ENCODE measurements at regions not wholly inside any gene's neighbourhood (a gene's known extent, or its start where the extent isn't known, plus 50 kb on each side); places are given as distances from the start of the nearest gene placed in this dataset.

DNA sequence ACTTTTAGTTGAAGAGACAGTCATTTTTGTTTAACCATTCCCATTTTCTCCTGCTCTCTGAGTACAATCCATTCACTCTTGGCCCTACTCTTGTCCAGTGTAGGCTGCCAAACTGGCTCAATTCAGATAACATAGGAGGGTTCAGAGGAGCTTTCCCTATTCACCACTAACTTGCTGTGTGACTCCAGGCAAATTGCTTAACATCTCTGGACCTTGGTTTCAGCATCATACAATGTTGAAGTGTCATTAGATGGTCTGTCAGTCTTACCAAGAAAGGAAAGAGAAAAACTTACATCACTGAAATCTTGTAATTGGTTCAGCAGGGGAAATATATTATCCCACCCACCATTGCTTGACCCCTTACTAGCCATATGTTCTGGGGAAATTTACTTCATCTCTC lies 171.4 kb upstream of the MCHR2 start:
- Histone ChIP-seq H3K27ac (no peak overlapping the region), H3K27me3 (no peaks in the 10 kb centered on the region), H3K9me3 (no peaks in the 10 kb centered on the region), H3K4me1 (no peaks in the 10 kb centered on the region), H3K4me3 (no peak overlapping the region), H3K36me3 (no peaks in the 10 kb centered on the region)
- DNase-seq, result no peak
- intact Hi-C loops (cut with DNase I; ENCODE audit: low total_unique reads), result no loop called here
- TF ChIP-seq, protein P1, sequence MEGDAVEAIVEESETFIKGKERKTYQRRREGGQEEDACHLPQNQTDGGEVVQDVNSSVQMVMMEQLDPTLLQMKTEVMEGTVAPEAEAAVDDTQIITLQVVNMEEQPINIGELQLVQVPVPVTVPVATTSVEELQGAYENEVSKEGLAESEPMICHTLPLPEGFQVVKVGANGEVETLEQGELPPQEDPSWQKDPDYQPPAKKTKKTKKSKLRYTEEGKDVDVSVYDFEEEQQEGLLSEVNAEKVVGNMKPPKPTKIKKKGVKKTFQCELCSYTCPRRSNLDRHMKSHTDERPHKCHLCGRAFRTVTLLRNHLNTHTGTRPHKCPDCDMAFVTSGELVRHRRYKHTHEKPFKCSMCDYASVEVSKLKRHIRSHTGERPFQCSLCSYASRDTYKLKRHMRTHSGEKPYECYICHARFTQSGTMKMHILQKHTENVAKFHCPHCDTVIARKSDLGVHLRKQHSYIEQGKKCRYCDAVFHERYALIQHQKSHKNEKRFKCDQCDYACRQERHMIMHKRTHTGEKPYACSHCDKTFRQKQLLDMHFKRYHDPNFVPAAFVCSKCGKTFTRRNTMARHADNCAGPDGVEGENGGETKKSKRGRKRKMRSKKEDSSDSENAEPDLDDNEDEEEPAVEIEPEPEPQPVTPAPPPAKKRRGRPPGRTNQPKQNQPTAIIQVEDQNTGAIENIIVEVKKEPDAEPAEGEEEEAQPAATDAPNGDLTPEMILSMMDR (IDR thresholded peaks at IDR 0.05), result no peak

DNA sequence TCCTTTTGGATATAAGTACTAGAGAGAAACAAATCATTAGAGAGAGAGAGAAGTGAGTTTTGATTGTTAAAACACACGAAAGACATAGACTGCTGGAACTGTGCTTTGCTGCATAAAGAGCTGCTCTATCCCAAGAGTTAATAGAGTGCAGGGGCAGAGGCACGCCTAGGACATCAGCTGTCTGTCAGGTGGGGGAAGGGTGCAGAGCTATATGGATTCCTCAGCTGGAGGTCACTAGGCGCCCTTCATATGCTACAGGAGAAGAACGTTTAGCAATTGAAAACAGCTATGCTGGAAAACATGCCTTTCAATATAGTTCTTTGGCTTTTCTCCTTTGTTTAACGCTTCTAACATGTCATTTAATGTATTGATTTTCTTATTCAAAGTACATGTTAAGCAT lies 169.0 kb upstream of the MCHR2 start:
- DNase-seq, result no peak
- H3K4me3 ChIP-seq, result no peak overlapping the region
- TF ChIP-seq, protein P1 (IDR thresholded peaks at IDR 0.05), result no peak
- H3K36me3 ChIP-seq, result no peaks in the 10 kb centered on the region
- no peaks in the 10 kb centered on the region for H3K27me3 ChIP-seq
- no peaks in the 10 kb centered on the region for H3K4me1 ChIP-seq
- intact Hi-C loops (cut with DNase I; ENCODE audit: low total_unique reads), result no loop called here
- H3K27ac ChIP-seq, result no peak overlapping the region
- no peaks in the 10 kb centered on the region for H3K9me3 ChIP-seq

DNA sequence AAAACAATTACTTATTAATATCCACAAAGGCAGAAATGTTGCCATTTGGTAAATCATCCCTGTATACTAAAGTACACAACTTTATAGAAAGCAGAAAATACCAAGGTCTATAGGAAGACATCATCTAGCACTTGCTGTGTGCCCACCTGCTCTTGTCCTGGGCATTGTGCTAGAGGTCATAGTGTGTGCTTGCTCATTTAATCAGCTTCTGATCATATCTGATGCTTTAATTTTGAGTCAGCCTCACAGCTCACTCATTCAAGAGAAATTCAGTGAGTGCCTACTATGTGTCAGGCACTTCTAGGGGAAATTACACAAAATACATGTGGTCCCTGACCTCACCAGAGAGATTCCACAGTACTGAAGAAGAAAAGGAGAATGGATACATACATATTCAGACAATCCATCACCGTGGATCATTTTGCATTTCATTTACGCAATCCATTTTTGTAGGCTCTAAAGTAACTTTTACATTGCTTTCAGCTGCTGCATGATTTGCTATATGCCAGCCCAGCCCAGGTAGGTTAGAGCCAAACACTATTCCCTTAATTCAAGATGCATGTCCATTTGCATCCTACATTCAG lies 167.9 kb upstream of the MCHR2 start:
- H3K4me3 ChIP-seq, result no peak overlapping the region
- TF ChIP-seq, protein P1 (IDR thresholded peaks at IDR 0.05), result no peak
- no peaks in the 10 kb centered on the region for H3K9me3 ChIP-seq
- DNase-seq, result no peak
- no peaks in the 10 kb centered on the region for H3K36me3 ChIP-seq
- no peaks in the 10 kb centered on the region for H3K4me1 ChIP-seq
- intact Hi-C loops (cut with DNase I; ENCODE audit: low total_unique reads), result no loop called here
- H3K27me3 ChIP-seq, result no peaks in the 10 kb centered on the region
- H3K27ac ChIP-seq, result no peak overlapping the region

DNA sequence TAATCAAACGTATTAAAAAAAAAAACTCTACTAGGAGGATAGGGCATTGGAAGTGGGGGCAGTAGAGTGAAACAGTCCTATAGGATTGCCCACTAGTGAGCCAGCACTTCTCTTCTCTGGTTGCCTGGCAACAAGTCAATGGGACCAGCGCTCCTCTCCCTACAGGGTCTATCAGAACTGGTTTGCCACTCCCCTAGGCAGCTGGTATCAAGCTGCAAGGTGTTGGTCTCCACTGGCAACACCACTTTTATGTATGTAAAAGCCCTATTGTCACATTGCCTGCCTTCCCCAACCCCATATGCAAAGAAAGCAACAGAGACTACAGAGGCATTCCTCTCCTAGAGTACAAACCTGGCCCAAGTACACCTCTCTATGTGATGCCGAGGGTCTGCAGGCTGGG lies 166.9 kb upstream of the MCHR2 start:
- no peaks in the 10 kb centered on the region for H3K27me3 ChIP-seq
- no peak overlapping the region for H3K27ac ChIP-seq
- DNase-seq, result no peak
- no peaks in the 10 kb centered on the region for H3K4me1 ChIP-seq
- H3K36me3 ChIP-seq, result no peaks in the 10 kb centered on the region
- no peaks in the 10 kb centered on the region for H3K9me3 ChIP-seq
- TF ChIP-seq, protein P1 (IDR thresholded peaks at IDR 0.05), result no peak
- intact Hi-C loops (cut with DNase I; ENCODE audit: low total_unique reads), result no loop called here
- H3K4me3 ChIP-seq, result no peak overlapping the region

DNA sequence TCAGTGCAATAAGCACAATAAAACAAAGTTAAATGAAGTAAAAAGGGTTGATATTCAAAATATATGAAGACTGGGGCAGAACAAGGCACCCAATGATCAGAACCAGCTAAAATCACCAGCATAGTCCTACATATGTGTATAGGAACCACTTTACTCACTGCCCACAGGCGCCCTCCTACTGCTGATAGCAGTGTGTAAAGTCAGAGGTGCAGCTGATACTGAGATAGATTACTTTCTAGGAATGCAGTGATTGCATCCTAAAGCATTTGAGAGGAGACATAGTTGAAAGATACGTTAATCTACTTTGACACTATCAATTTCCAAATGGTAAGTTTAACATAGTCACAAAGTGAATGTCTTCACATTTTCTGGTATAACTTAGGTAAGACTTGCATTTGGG lies 161.1 kb upstream of the MCHR2 start:
- H3K36me3 ChIP-seq, result no peaks in the 10 kb centered on the region
- TF ChIP-seq, protein P1 (IDR thresholded peaks at IDR 0.05), result no peak
- H3K27ac ChIP-seq, result no peak overlapping the region
- intact Hi-C loops (cut with DNase I; ENCODE audit: low total_unique reads), result no loop called here
- H3K4me3 ChIP-seq, result no peak overlapping the region
- H3K9me3 ChIP-seq, result no peaks in the 10 kb centered on the region
- no peaks in the 10 kb centered on the region for H3K4me1 ChIP-seq
- DNase-seq, result no peak
- H3K27me3 ChIP-seq, result no peaks in the 10 kb centered on the region

All from tibial artery (tissue), 4 donors.